ENCODE measurements at regions not wholly inside any gene's neighbourhood (a gene's known extent, or its start where the extent isn't known, plus 50 kb on each side); places are given as distances from the start of the nearest gene placed in this dataset.
"Not testable (repeated sequence)": the region's sequence is repeated elsewhere in the genome, so short reads cannot be mapped to it uniquely, and the experiment has no call there.

DNA sequence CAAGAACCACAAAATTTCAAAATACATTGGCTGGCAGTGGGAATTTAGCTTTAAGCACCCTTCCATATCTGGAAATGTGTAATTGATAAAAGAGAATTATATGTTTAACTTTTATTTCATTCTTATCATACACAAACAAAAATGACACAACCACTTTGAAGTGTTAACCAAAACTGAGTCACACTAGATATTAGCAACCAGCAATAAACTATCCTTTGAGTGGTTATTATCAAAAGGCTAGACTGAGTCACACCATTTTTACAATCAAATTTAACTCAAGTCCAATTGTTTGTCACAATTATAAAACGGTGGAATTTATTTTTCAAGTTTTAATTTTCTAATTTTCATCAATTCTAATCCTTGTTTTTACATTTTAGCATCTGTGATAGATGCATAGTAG is 121.7 kb downstream of the LIG4 start:
- Histone ChIP-seq H3K4me3 (no peak overlapping the region), H3K27ac (no peak overlapping the region), H3K36me3 (ENCODE audit: insufficient read depth, low read length) (no peaks in the 10 kb centered on the region), H3K9ac (ENCODE audit: insufficient read length) (no peak overlapping the region), H3K9me3 (ENCODE audit: low read depth, low read length) (no peaks in the 10 kb centered on the region)
- TF ChIP-seq EZH2 (IDR thresholded peaks at IDR 0.05): no peak
- no peak for TF ChIP-seq FOXP2 (optimal IDR thresholded peaks at IDR 0.05; ENCODE audit: control extremely low read depth, extremely low read length, insufficient read depth)
- DNase-seq (ENCODE audit: low read depth, low spot score): no peak

GRCh38 chr13:108087810-108088209 is 127.5 kb downstream of the LIG4 start:
- TF ChIP-seq FOXP2 (optimal IDR thresholded peaks at IDR 0.05; ENCODE audit: control extremely low read depth, extremely low read length, insufficient read depth) (no peak), POLR2AphosphoS5 (IDR thresholded peaks at IDR 0.05; ENCODE audit: borderline replicate concordance, low read depth, low read length) (no peak), EZH2 (IDR thresholded peaks at IDR 0.05) (no peak)
- no peak for DNase-seq (ENCODE audit: low read depth, low spot score)
- Histone ChIP-seq H3K27ac (no peak overlapping the region), H3K9me3 (ENCODE audit: low read depth, low read length) (no peaks in the 10 kb centered on the region), H3K4me3 (no peak overlapping the region), H3K9ac (ENCODE audit: insufficient read length) (no peak overlapping the region), H3K36me3 (ENCODE audit: insufficient read depth, low read length) (no peaks in the 10 kb centered on the region)

DNA sequence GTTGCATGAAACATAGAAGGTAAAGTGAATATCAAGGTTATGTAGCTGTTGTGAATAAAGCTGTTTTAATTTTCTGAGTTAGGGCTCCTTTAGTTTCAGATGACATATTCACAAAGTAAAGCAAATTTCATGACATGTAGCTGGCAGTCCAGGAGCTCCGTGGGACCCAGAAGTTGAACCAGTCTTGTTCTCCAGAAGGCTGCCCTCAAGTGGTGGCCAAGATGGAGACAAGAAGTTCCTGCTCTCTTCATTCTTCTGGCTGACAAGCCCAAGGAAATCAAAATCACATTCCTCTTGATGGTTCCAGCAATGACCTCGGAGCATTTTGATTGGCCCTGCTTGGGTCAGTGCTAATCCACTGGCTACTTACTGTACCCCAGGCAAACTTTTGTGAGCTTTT is 128.7 kb downstream of the LIG4 start:
- H3K9ac ChIP-seq (ENCODE audit: insufficient read length): no peak overlapping the region
- H3K27ac ChIP-seq: no peak overlapping the region
- TF ChIP-seq FOXP2 (optimal IDR thresholded peaks at IDR 0.05; ENCODE audit: control extremely low read depth, extremely low read length, insufficient read depth) (no peak), POLR2AphosphoS5 (IDR thresholded peaks at IDR 0.05; ENCODE audit: borderline replicate concordance, low read depth, low read length) (no peak), EZH2 (IDR thresholded peaks at IDR 0.05) (no peak)
- DNase-seq (ENCODE audit: low read depth, low spot score): no peak
- no peaks in the 10 kb centered on the region for H3K36me3 ChIP-seq (ENCODE audit: insufficient read depth, low read length)
- no peaks in the 10 kb centered on the region for H3K9me3 ChIP-seq (ENCODE audit: low read depth, low read length)
- no peak overlapping the region for H3K4me3 ChIP-seq

DNA sequence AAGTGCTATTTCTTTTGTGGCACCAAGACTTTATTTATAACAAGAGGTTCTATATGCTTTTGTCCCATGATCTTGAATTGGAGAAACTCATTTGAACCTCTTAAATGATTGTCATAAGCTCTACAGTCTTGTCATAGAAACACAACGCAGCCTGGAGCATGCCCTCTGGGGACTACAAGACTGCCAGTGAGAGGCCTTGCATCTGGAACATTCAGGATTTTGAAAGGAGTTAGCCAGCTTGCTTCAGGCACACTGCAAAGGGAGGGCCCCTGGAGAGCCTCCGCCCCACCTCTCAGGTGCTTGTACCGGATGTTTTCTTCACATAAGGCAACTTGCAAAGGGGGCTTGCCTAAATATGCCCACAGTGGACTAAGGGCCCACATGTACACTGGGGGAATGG is 130.5 kb downstream of the LIG4 start:
- no peak for TF ChIP-seq EZH2 (IDR thresholded peaks at IDR 0.05)
- no peak for TF ChIP-seq POLR2AphosphoS5 (IDR thresholded peaks at IDR 0.05; ENCODE audit: borderline replicate concordance, low read depth, low read length)
- no peak for TF ChIP-seq FOXP2 (optimal IDR thresholded peaks at IDR 0.05; ENCODE audit: control extremely low read depth, extremely low read length, insufficient read depth)
- Histone ChIP-seq H3K9me3 (ENCODE audit: low read depth, low read length) (no peaks in the 10 kb centered on the region), H3K4me3 (no peak overlapping the region), H3K36me3 (ENCODE audit: insufficient read depth, low read length) (no peaks in the 10 kb centered on the region), H3K9ac (ENCODE audit: insufficient read length) (no peak overlapping the region), H3K27ac (no peak overlapping the region)
- no peak for DNase-seq (ENCODE audit: low read depth, low spot score)

GRCh38 chr13:108083056-108083455 is 132.3 kb downstream of the LIG4 start:
- TF ChIP-seq EZH2 (IDR thresholded peaks at IDR 0.05): no peak
- no peak for TF ChIP-seq FOXP2 (optimal IDR thresholded peaks at IDR 0.05; ENCODE audit: control extremely low read depth, extremely low read length, insufficient read depth)
- no peak for TF ChIP-seq POLR2AphosphoS5 (IDR thresholded peaks at IDR 0.05; ENCODE audit: borderline replicate concordance, low read depth, low read length)
- no peak overlapping the region for H3K27ac ChIP-seq
- DNase-seq (ENCODE audit: low read depth, low spot score): no peak
- no peaks in the 10 kb centered on the region for H3K36me3 ChIP-seq (ENCODE audit: insufficient read depth, low read length)
- no peak overlapping the region for H3K4me3 ChIP-seq
- no peaks in the 10 kb centered on the region for H3K9me3 ChIP-seq (ENCODE audit: low read depth, low read length)
- H3K9ac ChIP-seq (ENCODE audit: insufficient read length): no peak overlapping the region

DNA sequence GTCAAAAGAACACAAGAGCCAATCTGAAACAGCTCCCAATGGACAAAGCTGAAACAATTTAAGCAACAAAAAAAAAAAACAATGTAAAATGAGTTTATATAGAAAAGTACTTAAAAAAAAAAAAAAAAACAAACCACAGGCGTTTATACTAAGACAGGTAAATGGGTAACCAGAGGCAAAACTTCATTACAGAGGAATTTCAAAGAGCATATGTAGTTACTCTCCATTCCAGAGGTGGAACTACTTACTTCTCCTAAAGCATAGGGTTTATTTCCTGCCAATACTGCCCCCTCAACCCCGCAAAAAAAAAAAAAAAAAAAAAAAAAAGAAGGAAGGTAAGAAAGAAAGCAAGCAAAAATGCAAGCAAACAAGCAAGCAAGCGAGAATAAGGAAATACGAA is 132.9 kb downstream of the LIG4 start:
- Histone ChIP-seq H3K27ac (no peak overlapping the region), H3K9me3 (ENCODE audit: low read depth, low read length) (no peaks in the 10 kb centered on the region), H3K4me3 (no peak overlapping the region), H3K9ac (ENCODE audit: insufficient read length) (no peak overlapping the region), H3K36me3 (ENCODE audit: insufficient read depth, low read length) (no peaks in the 10 kb centered on the region)
- TF ChIP-seq POLR2AphosphoS5 (IDR thresholded peaks at IDR 0.05; ENCODE audit: borderline replicate concordance, low read depth, low read length) (no peak), FOXP2 (optimal IDR thresholded peaks at IDR 0.05; ENCODE audit: control extremely low read depth, extremely low read length, insufficient read depth) (no peak), EZH2 (IDR thresholded peaks at IDR 0.05) (no peak)
- no peak for DNase-seq (ENCODE audit: low read depth, low spot score)

DNA sequence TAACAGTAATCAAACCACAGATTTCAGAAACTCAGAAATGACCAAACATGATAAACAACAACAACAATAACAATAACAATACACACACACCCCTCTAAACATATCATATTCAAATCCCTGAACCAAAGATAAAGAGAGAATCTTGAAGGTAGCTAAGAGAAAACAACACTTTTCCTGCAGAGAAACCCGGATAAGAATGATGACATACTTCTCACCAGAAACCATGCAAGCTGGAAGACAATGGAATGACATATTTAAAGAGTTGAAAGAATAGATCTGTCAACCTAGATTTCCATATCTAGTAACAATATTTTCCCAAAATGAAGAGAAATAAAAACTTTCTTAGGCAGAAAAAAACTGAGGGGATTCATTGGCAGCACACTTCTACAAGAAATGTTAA is 138.1 kb downstream of the LIG4 start:
- H3K9me3 ChIP-seq (ENCODE audit: low read depth, low read length): no peaks in the 10 kb centered on the region
- no peak for DNase-seq (ENCODE audit: low read depth, low spot score)
- no peak for TF ChIP-seq FOXP2 (optimal IDR thresholded peaks at IDR 0.05; ENCODE audit: control extremely low read depth, extremely low read length, insufficient read depth)
- no peak for TF ChIP-seq POLR2AphosphoS5 (IDR thresholded peaks at IDR 0.05; ENCODE audit: borderline replicate concordance, low read depth, low read length)
- TF ChIP-seq EZH2 (IDR thresholded peaks at IDR 0.05): no peak
- H3K9ac ChIP-seq (ENCODE audit: insufficient read length): no peak overlapping the region
- no peak overlapping the region for H3K4me3 ChIP-seq
- H3K36me3 ChIP-seq (ENCODE audit: insufficient read depth, low read length): no peaks in the 10 kb centered on the region
- no peak overlapping the region for H3K27ac ChIP-seq

GRCh38 chr13:108074429-108074828 is 140.9 kb downstream of the LIG4 start:
- DNase-seq (ENCODE audit: low read depth, low spot score); H3K36me3 ChIP-seq (ENCODE audit: insufficient read depth, low read length); H3K4me3 ChIP-seq; H3K9me3 ChIP-seq (ENCODE audit: low read depth, low read length); H3K9ac ChIP-seq (ENCODE audit: insufficient read length); H3K27ac ChIP-seq: not testable (repeated sequence)

DNA sequence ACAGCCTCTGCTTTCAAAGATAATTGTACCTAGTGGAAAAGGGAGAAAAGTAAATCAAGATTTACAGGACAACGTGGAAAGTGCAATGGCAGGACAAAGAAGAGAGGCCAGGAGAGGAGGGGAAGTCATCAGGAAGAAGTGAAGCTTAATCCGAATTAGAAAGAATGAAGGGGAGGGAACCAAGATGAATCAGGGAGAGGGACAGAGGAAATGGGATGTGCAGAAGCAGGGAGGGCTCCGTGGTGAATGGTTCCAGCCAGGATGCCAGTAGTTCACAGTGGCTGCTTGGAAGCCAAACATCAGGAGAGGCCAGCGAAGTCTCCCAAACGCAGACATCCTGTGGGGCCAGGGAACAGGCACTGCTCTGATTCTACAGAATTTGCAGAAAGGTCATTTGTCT is 144.4 kb downstream of the LIG4 start:
- no peak for DNase-seq (ENCODE audit: low read depth, low spot score)
- Histone ChIP-seq H3K9me3 (ENCODE audit: low read depth, low read length) (no peaks in the 10 kb centered on the region), H3K9ac (ENCODE audit: insufficient read length) (no peak overlapping the region), H3K4me3 (no peak overlapping the region), H3K27ac (no peak overlapping the region), H3K36me3 (ENCODE audit: insufficient read depth, low read length) (no peaks in the 10 kb centered on the region)
- TF ChIP-seq EZH2 (IDR thresholded peaks at IDR 0.05) (no peak), FOXP2 (optimal IDR thresholded peaks at IDR 0.05; ENCODE audit: control extremely low read depth, extremely low read length, insufficient read depth) (no peak), POLR2AphosphoS5 (IDR thresholded peaks at IDR 0.05; ENCODE audit: borderline replicate concordance, low read depth, low read length) (no peak)

All from SK-N-MC (cell line).